GDM1 (cell line): ENCODE measurements at regions not wholly inside any gene's neighbourhood (a gene's known extent, or its start where the extent isn't known, plus 50 kb on each side); places are given as distances from the start of the nearest gene placed in this dataset.
"Not testable (repeated sequence)": the region's sequence is repeated elsewhere in the genome, so short reads cannot be mapped to it uniquely, and the experiment has no call there.

ENCODE experiments used
- DNase-seq: peaks from one replicate; lab custom pipeline; 2025; lab: John Stamatoyannopoulos, UW

GRCh38 chr10:33036670-33037069 is 78.6 kb upstream of the ITGB1 start:
- no peak for DNase-seq

- DNase-seq, result no peak
Measured at GRCh38 chr10:33035411-33035810, 77.4 kb upstream of the ITGB1 start.

- no peak for DNase-seq
Measured at GRCh38 chr10:33034931-33035330, 76.9 kb upstream of the ITGB1 start.

GRCh38 chr10:33032654-33033151 is 74.7 kb upstream of the ITGB1 start:
- DNase-seq, result no peak

- DNase-seq, result no peak
Measured at GRCh38 chr10:33031815-33032653, 74.0 kb upstream of the ITGB1 start.

GRCh38 chr10:33031171-33031570 is 73.1 kb upstream of the ITGB1 start:
- DNase-seq, result no peak

GRCh38 chr10:33028515-33028914 is 70.5 kb upstream of the ITGB1 start:
- not testable (repeated sequence) for DNase-seq

- no peak for DNase-seq
Measured at GRCh38 chr10:33027088-33027487, 69.1 kb upstream of the ITGB1 start.

- DNase-seq, result no peak
Measured at GRCh38 chr10:33026422-33026821, 68.4 kb upstream of the ITGB1 start.

- DNase-seq, result no peak
Measured at GRCh38 chr10:33025910-33026309, 67.9 kb upstream of the ITGB1 start.

- DNase-seq, result no peak
Measured at GRCh38 chr10:33025039-33025438, 67.0 kb upstream of the ITGB1 start.

- no peak for DNase-seq
Measured at GRCh38 chr10:33022691-33023090, 64.7 kb upstream of the ITGB1 start.

- no peak for DNase-seq
Measured at GRCh38 chr10:33022090-33022489, 64.1 kb upstream of the ITGB1 start.

- DNase-seq, result no peak
Measured at GRCh38 chr10:33016988-33017387, 59.0 kb upstream of the ITGB1 start.

GRCh38 chr10:33015761-33016547 is 57.9 kb upstream of the ITGB1 start:
- no peak for DNase-seq

GRCh38 chr10:33013331-33013730 is 55.3 kb upstream of the ITGB1 start:
- not testable (repeated sequence) for DNase-seq

- no peak for DNase-seq
Measured at GRCh38 chr10:33012306-33012705, 54.3 kb upstream of the ITGB1 start.

GRCh38 chr10:33010132-33011037 is 52.4 kb upstream of the ITGB1 start:
- no peak for DNase-seq

GRCh38 chr10:33009244-33010131 is 51.5 kb upstream of the ITGB1 start:
- DNase-seq, result no peak

- DNase-seq, result peak; percentile 42
Measured at GRCh38 chr10:33008499-33009243, 50.6 kb upstream of the ITGB1 start.
